DOHH2 (cell line): ENCODE measurements at regions not wholly inside any gene's neighbourhood (a gene's known extent, or its start where the extent isn't known, plus 50 kb on each side); places are given as distances from the start of the nearest gene placed in this dataset.

ENCODE experiments used
- CTCF ChIP-seq: fragments of 200-600 bp; sonication (generic); IDR thresholded peaks from one replicate; pipeline ENCODE4 v1.5.1; 2014; ENCODE audit warnings: antibody characterized with exemption, mild to moderate bottlenecking, low read depth, low read length; ENCODE audit not compliant: poor library complexity, severe bottlenecking
- EZH2phosphoT487 ChIP-seq: fragments of 200-600 bp; sonication (generic); IDR thresholded peaks from 2 replicates; pipeline ENCODE4 v1.6.1; 2017; ENCODE audit warnings: borderline replicate concordance, mild to moderate bottlenecking, antibody characterized with exemption, low read length, moderate library complexity, mixed read lengths

- TF ChIP-seq CTCF (no peak), EZH2phosphoT487 (no peak)
Observed at GRCh38 chr10:78321500-78321899, 287.8 kb downstream of the RPS24 start.
